NCI-H82 treated with DMSO at 0.1 percent for 48 hours (cell line): ENCODE measurements at regions not wholly inside any gene's neighbourhood (a gene's known extent, or its start where the extent isn't known, plus 50 kb on each side); places are given as distances from the start of the nearest gene placed in this dataset.
A peak's percentile ranks its signal among the peaks of the same experiment; 100 is the strongest.
"Not testable (repeated sequence)": the region's sequence is repeated elsewhere in the genome, so short reads cannot be mapped to it uniquely, and the experiment has no call there.

Experiments
- DNase-seq: peaks from one replicate; lab custom pipeline; 2025; ENCODE audit not compliant: unreplicated experiment; lab: John Stamatoyannopoulos, UW

- no peak for DNase-seq
Measured at GRCh38 chr2:163123526-163123925, 285.0 kb upstream of the KCNH7 start.

DNA sequence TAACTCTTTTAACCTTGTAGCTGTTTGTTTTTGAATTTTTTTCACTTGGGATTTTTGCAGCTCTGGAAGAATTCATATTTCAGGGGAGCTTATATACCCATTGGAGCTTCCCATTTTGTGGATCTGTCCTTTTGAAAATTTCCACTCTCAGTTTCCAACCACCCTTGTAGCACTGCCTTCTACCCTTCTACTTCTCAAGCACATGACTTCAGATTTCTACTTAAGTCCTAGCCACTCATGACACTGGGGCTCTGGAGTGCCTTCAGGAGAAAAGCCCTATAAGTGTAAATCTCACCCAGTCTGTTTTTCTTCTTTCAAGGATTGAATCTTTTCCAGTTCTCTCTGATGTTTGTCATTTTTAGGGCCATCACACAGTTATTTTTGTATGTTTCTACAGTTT, 283.7 kb upstream of the KCNH7 start:
- DNase-seq: no peak

DNA sequence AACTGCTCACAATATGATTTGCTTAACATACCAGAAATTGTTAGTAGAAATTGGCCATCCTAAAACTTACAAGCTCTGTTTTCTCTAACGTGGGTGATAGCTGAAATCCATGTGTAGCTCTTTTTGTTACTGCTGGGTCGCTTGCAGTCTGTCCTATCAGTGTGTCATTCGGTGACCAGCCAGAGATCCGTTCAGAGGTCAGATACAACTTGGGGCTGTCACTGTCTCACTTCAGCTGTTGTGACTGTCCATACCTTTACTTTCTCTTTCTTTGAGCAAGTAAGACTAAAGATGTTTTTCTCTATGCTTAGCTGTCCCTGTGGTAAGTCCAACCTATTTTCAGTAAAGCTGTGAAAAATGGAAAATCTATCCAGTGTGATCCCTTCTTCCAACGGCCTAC, 282.9 kb upstream of the KCNH7 start:
- DNase-seq: no peak

DNA sequence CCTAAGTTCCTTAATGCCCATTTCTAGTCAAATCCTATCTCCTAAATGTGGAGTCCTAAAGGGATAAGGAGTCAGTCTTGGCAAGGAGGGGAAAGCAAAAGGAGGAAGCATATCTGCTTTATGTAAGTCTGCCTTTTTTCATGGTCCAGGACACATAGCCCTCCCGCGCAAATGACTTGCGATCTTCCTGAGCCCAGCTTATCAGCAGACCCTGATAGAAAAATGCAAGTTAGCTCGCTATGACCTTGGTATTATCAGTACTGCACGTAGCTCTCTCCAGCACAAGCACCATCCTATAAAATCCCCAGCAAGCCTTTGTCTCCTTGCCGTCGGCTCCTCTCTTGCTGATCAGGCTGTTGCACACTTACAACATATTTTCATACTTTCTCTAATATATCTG, 281.4 kb upstream of the KCNH7 start:
- no peak for DNase-seq

GRCh38 chr2:163086940-163087339, 248.4 kb upstream of the KCNH7 start:
- no peak for DNase-seq

GRCh38 chr2:163085366-163086024, 246.9 kb upstream of the KCNH7 start:
- peak; percentile 11 for DNase-seq

DNA sequence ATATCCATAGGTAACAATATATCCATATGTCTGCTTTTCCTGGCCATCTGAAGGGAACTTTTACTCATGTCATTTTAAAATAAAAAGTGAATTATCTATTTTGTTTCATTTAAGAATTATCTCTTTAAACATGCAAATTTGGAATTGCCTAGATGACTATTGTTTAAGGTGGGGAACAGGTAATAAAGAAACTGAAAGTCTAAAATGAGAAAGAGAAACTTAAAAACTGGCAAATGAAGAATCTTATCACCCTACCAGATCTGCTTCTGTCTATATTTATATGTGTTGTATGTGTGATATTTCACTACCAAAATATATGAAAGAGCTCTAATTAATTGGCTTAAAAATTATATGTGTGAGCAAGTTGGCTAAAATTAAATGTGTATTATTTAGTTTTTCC, 243.2 kb upstream of the KCNH7 start:
- no peak for DNase-seq

GRCh38 chr2:163077241-163077640, 238.7 kb upstream of the KCNH7 start:
- no peak for DNase-seq

DNA sequence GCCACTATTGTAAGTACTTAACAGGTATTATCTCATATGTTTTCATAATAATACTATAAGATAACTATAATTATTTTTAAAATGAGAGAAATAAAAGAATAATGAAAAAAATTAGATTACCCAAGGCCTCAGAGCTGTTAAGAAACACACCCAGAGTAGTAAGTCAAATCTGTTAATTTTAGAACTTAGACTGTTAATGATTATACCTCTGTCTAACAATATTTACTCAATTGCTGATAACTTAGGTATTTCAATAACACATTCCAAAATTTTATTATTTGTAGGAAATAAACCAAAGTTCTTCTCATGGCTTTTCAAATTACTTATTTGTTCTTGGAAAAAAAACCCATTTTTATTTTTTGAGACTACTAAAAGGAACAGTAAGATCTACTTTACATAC, 227.5 kb upstream of the KCNH7 start:
- DNase-seq: no peak

DNA sequence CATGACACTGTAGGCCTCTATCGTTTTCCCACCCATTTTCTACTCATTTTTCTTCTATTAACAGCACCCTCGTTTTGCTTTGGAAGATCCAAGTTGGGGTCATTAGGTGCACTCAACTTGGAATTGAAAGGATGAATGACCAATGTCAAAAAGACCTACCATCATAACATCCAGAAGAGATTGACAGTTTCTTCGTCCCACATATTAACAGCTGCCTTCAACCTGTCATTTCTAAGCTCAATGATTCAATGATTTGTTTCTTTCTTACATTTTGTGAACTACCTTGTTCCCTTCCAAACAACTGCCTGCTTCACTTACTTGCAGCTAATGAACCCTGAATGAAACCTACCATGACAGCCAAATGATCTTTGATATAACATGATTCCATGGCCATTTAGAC, 224.0 kb upstream of the KCNH7 start:
- no peak for DNase-seq

- no peak for DNase-seq
Measured at GRCh38 chr2:163046615-163047014, 208.0 kb upstream of the KCNH7 start.

DNA sequence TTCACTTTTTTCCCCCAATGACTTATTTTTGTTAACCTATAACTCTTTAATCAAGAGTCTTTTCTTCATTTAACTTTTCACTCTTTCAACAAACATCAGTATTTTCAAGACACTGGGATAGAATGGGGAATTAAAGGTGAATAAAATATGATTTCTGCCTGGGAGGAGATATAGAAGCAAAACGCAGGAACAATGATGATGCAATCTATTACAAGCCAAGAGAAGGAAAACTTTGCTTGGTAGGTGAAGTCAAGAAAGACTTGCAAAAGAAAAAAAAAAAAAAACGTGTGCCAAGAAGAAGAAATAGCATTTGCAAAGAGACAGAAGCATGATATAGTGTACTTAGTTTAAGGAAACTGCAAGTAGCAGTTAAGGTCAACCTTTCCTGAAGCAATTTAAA, 207.3 kb upstream of the KCNH7 start:
- DNase-seq: no peak

GRCh38 chr2:163044114-163044513, 205.5 kb upstream of the KCNH7 start:
- DNase-seq: no peak

DNA sequence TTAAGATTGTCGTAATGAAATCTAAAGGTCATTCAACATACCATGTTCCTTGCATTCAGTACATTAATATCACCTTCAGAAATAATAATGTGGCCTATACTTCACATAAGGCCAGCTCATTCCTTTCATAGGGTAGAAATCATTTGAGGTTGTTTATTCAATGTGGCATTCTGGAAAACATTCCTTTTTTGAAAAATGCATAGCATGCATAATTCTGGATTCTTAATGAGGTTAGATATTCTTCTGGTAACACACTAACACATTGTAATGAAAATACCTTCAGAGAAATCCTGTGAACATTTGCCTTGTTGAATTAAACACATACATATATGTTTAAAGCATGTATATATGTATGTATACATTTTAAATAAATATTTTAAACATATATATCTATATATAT, 204.6 kb upstream of the KCNH7 start:
- DNase-seq: no peak

DNA sequence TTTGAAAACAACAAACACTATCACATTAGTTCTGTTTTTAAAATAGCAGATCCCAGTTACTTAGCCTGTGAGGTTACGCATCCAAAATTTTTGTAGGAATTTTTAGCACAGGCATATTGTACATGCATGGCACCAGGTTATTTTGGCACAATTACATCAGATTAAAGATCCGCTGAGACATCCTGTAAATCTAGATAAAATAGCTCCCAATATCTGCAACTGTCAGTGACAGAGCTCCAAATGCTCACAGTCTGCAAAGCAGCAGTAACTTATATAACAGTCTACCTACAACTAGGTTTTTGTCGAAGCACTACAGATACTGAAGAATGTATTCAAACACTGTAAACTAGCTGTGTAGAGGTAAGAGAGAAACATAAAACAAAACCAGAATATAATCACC, 200.7 kb upstream of the KCNH7 start:
- DNase-seq: no peak

DNA sequence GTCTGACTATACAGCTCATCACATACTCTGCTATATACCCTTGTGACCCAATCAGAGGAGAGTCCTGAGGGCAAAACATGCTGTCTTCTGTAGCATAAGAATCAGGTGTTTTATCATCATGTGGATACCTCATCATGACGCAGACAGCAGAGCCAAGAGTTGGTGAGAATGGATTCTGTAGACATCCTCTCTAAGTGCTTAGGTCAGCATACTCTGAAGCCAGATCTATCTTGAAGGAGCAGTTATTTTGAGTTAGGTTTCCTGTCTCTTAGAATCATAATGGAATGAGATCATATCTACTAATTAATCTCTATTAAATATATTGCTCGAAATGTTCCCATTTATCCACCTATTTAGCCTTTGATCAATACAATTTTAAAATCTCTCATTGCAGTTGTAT, 190.2 kb upstream of the KCNH7 start:
- DNase-seq: no peak

- DNase-seq: not testable (repeated sequence)
Measured at GRCh38 chr2:163026136-163026775, 187.7 kb upstream of the KCNH7 start.

GRCh38 chr2:163016882-163017281, 178.3 kb upstream of the KCNH7 start:
- DNase-seq: not testable (repeated sequence)

- DNase-seq: no peak
Measured at GRCh38 chr2:163011000-163011399, 172.4 kb upstream of the KCNH7 start.

- DNase-seq: no peak
Measured at GRCh38 chr2:163008642-163009041, 170.1 kb upstream of the KCNH7 start.

DNA sequence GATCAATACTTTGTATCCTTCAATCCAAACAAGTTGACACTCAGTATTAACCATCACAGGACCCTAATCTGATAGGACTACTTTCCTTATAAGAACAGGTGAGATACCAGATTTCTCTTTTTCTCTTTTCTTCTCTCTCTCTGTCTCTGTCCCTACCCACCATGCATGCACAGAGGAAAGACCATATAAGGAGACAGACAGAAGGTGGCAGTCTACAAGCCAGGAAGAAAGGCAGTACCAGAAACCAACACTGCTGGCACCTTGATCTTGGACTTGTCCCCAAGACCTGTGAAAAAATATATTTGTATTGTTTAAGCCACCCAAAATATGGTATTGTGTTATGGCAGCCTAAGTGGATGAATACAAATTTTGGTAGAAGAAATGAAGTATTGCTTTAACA, 156.2 kb upstream of the KCNH7 start:
- no peak for DNase-seq

DNA sequence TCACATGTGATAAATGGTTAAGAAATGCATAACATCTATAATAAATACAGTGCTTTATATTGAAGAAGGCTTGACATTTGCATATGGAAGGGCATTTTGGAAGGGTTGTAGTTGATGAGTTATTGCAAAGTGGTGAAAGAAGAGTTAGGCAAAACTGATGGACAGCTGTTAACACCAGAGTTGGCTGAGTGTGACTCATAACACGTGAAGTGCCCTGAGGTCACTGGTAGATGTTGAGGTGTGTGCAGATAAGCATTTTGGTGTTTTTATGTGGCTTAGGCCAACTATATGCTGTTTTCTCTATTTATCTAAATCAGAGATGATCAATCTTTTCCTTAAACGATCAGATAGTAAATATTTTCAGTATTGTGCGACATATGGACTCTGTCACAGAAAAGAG, 154.3 kb upstream of the KCNH7 start:
- no peak for DNase-seq

DNA sequence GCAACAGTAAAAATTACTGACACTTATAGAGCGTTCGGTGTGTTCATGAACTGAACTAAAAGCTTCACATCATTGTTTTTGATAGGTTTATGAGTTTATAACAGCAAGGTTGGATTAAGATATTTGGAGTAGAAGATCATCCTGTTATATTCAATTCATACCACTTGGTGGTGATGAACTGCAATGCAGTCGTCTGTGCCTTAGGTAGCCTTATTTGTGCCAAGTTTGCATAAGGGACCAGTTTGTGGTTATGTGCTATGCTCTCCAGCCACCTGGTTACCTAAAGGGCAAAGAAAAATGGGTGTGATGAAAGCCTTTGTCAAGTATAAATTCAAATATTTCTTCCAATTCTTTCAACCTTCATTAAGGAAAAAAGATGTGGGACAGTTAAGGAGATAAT, 150.9 kb upstream of the KCNH7 start:
- DNase-seq: no peak
